ENCODE measurements at regions not wholly inside any gene's neighbourhood (a gene's known extent, or its start where the extent isn't known, plus 50 kb on each side); places are given as distances from the start of the nearest gene placed in this dataset.
A peak's percentile ranks its signal among the peaks of the same experiment; 100 is the strongest.
"Not testable (repeated sequence)": the region's sequence is repeated elsewhere in the genome, so short reads cannot be mapped to it uniquely, and the experiment has no call there.

DNA sequence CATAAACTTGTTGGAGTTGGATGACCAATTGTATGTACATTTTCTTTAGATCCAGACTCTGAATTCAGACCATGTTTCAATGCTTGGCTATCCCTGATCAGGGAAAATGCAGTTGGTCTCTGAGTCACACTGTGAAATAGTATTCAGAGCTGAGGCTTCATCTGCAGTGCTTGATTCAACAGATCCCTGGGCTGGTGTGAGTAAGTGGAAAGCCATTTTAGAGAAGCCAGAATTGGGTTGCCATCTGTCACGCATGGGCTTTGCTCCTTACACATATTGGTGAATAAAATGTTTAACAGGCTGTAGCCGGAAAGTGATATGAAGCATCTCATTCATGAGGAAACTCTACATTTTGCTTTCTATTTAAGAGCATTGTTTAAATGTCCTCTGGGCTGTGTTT, 50.0 kb upstream of the ACYP2 start:
- no peak for DNase-seq

DNA sequence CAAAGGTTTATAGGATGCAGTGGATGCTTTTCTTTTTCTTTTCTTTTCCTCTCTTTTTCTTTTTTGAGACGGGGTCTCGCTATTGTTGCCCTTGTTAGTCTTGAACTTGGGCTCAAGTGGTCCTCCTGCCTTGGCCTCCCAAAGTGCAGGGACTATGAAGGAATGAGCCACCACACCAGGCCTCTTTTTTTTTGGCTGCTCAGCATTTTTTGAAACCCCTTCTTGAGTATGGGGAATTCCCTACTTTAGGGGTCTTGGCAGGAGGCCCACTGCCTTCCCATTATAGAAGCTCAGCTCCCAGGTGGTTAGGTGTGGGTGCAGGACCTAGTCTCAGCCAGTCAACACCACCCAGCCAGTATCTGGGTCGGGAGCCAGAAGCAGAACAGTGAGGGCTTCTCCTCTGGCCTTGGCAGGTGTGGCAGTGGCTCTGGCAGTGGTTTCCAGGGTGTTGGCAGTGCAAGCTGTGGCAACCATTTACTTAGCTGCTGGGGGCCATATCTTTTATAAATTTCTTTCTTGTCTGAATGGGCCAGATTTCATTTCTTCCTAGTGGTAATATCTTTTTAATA, 51.4 kb upstream of the ACYP2 start:
- no peak for DNase-seq

DNA sequence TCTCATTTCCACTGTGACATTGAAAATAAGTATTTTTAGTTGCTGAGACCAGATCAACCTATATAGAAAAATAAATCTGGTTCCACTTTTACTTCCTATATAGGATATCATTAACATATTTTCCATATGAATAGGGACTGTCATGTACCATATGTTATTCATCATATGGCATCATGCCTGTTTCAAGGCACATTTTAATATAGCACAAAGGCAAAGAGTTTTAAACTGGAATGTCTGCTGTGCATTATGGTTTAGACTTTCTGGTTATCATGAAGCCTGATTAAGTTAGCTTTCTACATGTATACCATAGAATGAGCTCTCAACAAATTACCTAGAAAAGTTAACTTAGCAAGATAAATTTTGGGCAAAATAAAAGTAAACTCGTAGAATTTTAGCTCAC, 53.0 kb upstream of the ACYP2 start:
- DNase-seq = no peak

DNA sequence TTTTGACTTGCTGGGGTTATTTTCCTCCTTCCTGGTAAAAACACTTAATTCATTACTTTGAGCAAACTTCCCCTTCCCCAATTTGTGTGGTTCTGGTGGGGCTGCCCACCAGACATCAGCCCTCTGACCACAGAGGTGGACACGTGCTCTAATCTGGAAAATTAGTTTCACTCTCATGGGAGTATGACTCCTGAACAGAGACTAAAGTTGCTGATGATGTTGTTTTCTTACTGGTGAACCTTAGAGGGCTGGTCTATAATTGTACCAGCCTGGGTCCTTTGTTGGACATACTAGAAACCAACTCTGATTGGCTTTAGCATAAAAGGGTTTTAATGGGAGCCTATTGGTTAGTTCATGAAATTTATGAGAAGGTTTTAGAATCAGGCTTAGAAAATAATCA, 54.1 kb upstream of the ACYP2 start:
- no peak for DNase-seq

DNA sequence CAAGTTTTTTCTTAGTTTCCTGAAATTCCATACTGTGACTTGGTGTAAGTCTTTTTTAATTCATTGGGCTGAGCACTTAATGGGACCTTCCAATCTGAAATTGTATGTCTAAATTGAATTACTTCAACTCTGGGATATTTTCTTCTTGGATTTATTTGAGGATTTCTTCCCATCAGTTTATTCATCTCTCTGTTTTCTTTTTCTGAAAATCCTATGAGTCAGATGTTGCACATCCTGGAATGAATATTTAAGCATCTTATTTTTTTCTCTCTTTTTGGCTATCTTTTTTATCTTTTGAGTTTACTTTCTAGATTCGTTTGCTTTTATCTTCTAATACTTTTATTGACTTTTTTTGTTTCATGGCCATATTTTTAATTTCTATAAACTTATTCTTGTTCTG, 55.4 kb upstream of the ACYP2 start:
- DNase-seq = no peak

DNA sequence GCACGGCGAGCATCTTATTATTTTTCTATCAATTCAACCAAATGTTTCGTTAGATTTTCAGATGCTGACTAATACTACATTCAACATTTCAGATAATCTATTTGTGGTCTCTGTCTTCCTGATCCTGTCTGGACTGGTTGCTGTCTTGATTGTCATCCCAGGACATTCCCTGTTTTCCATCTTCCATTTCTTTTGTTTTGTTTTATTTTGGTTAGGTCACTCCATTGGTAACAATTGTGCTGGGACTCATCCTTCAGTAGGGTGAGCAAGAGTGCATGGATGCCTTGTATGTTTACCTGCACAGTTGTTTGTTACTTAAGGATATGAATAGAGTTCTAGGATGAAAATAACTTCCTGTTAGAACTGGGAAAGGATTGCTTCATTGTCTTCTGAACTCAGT, 55.9 kb upstream of the ACYP2 start:
- no peak for DNase-seq

DNA sequence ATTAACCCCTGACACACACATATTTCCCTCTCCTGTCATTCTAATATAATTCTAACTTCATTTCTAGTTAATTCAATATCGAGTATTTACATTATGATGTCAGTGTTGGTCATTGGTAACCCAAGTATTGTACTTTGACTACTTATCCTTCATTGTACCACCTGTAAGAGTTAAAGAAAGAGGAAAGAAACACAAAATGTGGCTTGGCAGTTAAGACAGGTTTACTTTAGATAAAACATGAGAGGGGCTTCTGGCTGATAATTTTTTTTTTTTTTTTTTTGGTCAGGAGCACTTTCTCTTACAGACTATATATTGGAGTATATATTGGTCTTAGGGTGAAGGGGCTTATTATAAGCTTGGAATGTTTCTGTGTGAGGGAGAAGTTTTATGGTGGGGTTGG, 57.0 kb upstream of the ACYP2 start:
- no peak for DNase-seq

DNA sequence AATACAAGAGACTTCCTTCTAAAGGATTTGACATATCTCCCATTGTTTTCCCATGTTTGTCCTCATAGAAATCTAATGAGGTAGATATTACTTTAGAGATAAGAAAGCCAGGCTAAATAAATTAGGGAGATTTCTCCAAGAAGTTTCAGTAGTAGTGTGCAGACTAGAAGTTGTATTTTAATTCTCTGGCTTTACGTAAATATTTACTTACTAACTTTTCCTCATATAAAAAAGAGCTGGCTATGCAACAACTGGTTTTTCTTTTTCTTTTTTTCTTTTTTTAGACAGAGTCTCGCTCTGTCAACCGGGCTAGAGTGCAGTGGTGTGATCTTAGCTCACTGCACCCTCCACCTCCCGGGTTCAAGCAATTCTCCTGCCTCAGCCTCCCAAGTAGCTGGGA, 60.6 kb upstream of the ACYP2 start:
- no peak for DNase-seq

DNA sequence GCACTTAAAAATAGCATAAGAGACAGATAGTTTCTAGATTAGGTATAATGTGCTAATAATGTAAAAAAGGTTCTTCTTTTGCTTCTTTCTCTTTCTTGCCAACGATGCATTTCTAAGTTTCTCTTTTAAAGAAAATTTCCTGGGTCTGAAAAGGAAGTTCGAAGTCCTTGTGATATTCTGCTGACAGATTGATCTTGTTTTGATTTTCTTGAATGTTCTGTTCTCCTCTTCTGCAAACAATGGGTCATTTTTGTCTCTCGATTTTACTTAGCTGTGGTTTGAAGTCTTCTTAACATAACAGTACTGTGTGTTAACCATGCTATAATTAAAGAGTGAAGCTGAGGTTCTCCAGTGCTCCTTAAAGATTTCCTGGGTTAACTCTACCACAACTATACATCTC, 61.1 kb upstream of the ACYP2 start:
- DNase-seq = no peak

DNA sequence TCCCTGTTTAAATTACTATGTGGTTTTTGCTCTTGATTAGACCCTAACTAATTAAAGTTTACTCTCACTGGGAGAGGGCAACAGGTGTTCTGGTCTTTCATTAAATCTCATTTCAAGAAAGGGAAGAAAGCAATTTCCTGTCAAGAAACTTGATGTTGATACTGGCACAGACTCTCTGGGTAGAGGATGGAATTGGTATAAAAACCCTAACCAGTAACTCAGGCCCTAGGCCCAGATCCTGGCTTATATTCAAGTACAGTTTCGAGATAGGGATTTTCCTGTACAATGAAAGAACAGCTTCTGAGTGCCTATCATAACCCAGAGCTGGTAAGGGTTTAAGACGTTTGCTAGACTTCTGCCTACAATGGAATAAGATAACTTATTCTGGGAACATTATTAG, 61.6 kb upstream of the ACYP2 start:
- no peak for DNase-seq

DNA sequence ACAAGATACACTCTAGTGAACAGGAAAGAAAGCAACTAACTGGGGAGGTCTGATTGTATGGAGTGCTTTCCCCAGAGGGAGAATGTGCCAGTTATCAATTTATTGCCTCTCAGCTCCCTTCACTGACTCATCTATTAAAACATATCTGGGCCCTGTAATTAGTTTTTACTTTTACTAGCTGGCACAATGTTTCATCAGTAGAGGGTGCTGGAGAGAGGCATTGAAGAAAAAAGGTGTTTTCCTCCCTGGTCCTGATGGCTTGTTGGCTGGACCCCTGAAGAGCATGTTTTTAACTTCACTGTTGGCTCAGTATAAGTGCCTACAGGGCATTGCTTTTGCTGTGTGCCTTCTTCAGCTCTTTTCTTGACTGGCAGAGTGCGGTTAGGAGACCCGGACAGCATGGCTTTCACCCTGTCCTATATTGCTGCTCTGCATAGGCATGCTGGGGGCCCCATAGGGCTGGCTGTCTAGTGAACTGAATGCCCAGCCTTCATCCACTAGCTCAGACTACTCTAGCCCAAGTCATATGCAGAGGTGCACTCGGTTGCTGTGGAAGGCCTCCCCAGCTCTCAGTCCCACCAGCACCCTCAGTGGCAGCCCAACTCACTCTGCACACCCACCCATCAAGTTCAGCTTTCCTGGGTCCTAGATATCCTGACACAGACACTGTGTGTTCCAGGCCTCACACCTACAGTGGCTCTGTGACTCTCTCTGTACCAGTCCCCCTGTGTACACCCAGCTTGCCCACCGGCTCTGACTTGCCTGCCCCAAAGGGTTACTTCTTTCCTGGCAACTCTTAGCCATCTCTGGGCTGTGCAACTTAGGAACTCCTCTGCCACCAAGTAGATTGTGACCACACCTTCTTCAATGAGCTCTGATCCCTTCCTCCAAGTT, 62.3 kb upstream of the ACYP2 start:
- peak; percentile 31 for DNase-seq

DNA sequence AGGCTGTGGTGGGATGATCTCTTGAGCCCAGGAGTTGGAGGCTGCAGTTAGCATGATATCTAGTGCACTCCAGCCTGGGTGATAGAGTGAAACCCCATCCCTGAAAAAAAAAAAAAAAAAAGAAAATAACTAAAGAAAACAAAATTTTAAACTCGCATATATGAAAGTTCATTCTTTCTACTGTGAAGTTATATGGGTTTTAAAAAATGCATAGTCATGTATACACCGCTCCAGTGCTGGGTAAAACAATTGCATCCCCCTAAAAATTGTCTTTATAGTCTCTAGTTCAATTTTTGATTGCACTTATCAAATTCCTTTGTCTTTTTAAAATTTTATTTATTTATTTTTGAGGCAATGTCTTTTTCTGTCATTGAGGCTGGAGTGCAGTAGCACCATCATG, 65.0 kb upstream of the ACYP2 start:
- no peak for DNase-seq

DNA sequence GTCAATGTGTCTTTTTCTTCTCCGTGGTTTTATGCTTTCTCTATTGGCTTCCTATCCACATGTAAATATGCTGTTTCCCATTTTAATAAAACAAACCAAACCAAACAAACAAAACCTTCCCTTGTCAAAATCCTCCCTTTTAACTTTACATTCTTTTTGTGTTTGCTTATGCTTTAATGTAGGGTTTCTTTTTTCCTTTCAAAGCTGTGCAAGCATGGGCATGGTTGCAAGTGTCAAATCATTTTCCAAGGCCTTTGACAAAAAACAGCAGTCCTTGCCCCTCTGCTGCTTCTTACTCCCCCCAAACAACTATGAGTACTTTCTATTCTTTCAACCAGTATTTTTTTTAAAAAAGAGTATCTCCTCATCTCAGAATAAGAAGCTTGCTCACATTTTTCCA, 66.0 kb upstream of the ACYP2 start:
- DNase-seq = no peak

DNA sequence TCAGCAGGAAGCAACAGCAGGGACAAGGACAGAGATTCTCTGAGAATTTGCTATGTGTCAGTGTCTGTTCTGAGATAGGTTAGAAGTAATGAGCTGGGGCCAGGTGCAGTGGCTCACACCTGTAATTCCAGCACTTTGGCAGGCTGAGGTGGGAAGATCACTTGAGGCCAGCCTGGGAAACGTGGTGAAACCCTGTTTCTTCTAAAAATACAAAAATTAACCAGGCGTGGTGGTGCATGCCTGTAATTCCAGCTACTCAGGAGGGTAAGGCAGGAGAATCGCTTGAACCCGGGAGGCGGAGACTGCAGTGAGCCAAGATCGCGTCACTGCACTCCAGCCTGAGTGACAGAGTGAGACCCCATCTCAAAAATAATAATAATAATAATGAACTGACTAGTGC, 66.5 kb upstream of the ACYP2 start:
- DNase-seq = not testable (repeated sequence)

DNA sequence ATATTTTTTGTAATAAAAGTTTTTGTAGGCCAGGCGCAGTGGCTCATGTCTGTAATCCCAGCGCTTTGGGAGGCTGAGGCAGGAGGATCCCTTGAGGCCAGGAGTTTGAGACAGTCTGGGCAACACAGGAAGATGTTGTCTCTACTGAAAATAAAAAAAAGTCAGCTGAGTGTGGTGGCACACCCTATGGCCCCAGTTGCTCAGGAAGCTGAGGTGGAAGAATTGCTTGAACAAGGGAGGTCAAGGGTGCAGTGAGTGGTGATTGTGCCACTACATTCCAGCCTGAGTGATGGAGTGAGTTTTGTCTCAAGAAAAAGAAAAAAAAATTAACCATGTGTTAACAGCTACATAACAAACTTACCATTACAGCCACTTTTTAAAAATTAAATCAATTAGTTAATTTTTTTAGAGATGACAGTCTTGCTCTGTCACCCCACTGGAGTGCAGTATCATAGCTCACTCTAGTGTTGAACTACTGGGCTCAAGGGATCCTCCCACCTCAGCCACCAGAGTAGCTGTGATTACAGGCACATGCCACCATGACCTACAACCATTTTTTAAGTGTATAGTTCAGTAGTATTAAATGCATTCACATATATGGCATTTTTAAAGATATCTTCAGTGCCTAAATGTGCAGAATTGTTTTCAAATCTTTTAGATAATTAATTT, 67.2 kb upstream of the ACYP2 start:
- DNase-seq = peak; percentile 32

DNA sequence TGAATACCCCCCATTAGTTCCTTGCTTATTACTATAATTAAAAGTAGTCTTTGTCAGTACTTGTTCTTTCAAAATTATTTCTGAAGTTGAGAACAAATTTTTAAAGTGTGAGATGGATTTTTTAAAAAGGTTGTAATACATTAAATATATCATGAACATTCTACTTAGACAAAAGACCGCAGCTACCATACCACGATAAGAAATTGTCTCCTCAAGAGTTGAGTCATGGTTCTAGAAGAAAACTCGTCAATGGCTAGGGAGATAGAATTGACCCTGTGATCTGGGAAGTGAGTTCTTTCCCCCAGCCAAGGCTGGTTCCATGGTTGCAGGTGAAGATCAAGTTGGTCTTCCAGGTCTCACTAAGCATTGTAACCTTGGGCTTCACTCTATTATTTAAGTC, 67.8 kb upstream of the ACYP2 start:
- DNase-seq = no peak

DNA sequence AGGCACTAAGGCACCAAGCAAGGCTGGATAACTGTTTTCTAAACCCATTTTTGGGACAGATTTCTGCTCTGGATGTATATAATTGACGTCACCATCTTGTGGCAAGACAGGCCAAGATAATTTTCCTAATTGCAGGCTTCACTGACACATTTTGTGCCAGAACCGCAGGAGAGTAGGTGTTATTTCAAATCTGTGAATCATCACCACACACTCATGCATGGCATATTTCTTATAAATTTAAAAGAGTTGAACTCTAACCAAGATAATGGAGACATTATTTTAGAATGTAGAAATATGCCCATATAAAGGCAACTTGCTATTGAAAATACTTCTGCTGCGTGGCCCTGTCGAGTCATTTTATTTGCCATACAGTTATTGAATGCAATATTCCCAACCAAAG, 68.3 kb upstream of the ACYP2 start:
- no peak for DNase-seq

DNA sequence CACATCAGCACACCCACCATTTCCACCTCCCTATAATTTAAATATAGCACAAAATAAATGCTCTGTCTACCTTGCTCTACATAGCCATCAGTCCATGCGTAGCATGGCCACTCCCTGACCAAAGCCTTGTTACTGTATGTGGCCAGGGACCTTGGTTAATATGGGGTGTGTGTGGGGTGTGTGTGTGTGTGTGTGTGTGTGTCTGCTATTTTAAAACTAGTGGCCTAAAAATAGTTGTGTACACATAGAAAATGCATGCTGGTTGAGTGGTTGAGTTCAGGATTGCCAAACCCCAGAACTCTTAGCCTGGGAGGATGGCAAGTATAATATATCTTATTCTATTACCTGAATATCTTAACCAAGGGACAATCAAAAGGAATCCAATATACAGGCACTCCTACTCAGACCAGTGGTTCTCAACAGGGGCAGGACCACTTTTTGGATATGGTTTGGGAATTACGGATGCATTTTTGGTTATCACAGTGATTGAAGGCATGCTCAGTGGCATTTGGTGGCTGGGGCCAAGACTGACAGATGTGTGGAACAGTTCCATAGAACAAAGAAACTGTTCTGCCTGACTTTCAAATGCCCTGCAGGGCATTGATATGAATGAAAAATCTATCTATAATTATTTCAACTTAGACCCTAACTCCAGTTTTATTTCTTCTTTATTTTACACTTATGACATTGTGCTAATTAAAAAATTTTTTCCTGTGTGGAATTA, 72.3 kb upstream of the PSME4 start:
- no peak for DNase-seq

DNA sequence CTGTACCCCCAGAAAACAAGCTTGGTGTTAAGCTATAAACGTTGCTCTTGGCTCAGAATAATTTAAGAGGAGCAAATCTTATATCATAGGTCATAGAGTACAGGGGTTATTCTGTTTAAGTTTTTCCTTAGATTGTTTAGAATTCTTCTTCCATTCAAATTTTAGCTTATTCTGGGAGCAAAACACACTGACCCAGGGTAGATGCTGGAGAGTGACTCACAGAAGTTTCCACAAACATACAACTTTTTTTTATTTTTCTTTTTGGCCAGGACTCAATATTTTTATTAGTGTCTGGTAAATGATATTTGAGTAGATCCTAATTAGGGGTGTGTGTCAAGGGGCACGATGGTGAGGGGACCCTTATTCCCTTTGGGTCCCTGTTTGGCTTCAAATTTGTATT, 71.5 kb upstream of the PSME4 start:
- DNase-seq = no peak

DNA sequence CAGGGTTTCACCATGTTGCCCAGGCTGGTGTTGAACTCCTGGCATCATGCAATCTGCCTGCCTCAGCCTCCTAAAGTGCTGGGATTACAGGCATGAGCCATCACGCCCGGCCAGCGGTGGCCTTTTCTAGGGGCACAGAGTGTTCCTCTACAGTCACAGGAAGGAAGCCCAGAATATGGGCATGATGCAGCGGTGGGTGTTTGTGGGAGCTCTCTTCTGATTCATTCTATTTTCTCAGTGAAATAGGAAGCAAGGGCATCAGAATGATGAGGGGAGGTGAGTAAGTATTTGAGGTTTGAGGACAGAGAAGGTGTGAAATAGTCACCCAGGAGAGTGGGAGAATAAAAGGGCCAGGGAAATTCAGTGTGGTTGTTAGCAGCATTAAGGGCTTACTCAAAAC, 70.3 kb upstream of the PSME4 start:
- DNase-seq = peak; percentile 19

DNA sequence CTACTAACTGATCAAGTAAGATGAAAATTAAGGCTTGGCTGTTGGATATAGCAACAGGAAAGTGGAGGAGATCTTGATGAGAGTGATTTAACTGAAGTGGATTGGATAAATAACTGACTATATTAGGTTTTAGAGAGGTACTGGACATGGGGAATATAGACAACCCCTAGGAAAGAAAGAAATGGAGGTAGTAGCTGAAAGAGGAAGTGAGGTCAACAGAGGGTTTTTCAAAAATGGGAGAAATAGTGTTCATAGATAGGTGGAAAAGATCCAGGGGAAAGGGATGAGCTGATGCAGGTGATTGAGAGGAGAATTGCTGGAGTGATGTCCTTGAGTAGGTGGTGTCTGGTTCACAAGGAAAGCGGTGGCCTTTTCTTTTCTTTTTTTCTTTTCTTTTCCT, 69.9 kb upstream of the PSME4 start:
- DNase-seq = no peak

DNA sequence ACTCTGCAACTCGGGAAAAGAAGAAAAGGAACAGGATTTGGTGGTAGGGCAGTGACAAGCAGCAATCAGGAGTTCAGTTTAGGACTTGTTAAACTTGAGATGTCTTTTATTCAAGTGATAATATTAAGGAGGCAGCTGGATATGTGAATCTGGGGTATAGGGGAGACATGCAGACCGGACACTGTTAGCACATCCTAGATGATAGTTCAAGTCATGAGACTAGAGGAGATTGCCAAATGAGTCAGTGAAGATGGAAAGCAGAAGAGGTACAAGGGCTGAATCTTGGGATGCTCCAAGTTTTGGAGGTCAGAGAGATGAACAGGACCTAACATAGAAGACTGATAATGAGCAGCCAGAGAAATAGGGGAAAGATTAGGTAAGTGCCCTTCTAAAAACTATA, 69.5 kb upstream of the PSME4 start:
- DNase-seq = no peak

DNA sequence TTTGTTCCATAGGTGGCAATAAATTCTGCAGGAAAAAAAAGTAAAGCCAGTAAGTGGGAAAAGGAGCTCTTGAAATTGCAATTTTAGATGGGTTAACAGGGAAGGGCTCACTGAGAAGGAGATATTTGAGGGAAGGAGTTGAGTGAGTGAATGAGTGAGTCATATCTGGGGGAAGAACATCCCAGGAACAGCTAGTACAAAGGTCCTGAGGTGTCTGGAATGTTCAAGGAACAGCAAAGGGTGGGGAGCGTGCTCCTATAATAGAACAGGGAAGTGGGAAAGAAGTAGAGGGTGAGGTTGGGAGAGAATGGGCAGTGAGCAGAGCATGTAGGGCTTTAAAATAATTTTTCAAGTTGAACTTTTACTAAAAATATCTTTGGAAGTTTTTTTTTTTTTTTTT, 68.0 kb upstream of the PSME4 start:
- no peak for DNase-seq

DNA sequence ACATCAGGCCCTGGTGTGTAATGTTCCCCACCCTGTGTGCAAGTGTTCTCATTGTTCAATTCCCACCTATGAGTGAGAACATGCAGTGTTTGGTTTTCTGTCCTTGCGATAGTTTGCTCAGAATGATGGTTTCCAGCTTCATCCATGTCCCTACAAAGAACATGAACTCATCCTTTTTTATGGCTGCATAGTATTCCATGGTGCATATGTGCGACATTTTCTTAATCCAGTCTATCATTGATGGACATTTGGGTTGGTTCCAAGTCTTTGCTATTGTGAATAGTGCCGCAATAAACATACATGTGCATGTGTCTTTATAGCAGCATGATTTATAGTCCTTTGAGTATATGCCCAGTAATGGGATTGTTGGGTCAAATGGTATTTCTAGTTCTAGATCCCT, 60.5 kb upstream of the PSME4 start:
- DNase-seq = not testable (repeated sequence)

Data from CD4-positive, alpha-beta T cell treated with Interleukin-12 subunit alpha and Interleukin-12 subunit beta, for 1 hour (primary cell).